Activated T-cell treated with anti-CD3 and anti-CD28 coated beads for 24 hours (primary cell): ENCODE measurements at regions not wholly inside any gene's neighbourhood (a gene's known extent, or its start where the extent isn't known, plus 50 kb on each side); places are given as distances from the start of the nearest gene placed in this dataset.

ENCODE experiments used
- DNase-seq: peaks from one replicate; pipeline ENCODE4 v3.0.0-alpha.2; 2020; ENCODE audit warnings: low read depth

- DNase-seq = no peak
Observed at GRCh38 chr3:181442066-181442465, 269.7 kb upstream of the SOX2 start.

DNA sequence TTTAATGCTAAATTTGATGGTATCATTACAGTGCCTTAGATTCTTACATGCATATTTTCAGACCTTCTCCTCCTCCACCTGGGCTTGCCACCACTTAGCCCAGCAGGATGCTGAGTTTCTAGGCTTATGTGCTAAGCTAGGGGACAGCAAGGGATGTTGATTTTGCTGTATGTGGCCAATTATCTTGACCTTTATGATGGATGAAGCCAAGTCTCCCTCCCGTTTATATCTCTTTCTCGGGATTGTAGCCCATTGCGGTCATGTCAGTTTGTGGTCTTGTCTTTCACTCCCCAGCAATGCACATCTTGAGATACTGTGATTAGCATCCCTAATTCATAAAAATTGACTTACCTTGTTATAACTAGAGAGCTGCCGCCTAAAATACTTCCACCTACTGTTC, 278.7 kb upstream of the SOX2 start:
- no peak for DNase-seq

GRCh38 chr3:181431748-181432147, 280.0 kb upstream of the SOX2 start:
- no peak for DNase-seq

DNA sequence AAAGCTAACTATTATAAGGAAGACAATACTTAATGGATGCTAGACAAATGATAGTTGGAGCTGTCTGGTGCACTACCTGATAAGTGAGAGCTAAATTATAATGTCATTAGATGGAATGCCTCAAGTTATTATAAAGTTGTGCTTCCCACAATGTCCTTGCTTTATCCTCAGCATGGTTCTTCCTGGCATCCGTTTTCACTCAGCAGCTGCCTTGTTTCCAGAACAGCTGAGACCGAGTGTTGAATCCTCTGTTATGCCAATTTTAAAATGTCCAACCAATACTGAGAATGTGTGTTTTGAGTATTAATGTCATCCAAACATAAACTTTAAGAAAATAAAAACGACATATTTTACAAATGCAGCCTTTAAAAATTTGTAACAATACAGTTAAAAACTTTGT, 286.7 kb upstream of the SOX2 start:
- no peak for DNase-seq

GRCh38 chr3:181418233-181418632, 293.5 kb upstream of the SOX2 start:
- no peak for DNase-seq

GRCh38 chr3:181417748-181418147, 294.0 kb upstream of the SOX2 start:
- no peak for DNase-seq

DNA sequence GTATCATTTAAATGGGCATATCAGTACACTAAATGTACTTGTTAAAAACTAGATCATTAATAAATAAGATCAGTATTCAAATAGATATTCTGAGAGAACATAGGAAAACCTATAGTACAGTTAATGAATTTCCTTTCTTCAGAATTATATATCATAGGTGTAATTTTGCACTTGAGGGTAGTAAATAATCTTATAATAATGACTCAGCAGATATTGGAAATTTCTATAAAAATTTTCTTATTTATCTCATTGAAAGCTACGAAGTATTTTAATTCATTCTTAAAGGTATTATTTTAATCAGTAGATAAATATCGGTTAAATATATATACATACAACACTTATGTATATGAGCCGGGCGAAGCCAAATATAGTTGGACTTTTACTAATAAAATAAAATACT, 300.9 kb upstream of the SOX2 start:
- no peak for DNase-seq

GRCh38 chr3:181403876-181404660, 307.7 kb upstream of the SOX2 start:
- DNase-seq = no peak

DNA sequence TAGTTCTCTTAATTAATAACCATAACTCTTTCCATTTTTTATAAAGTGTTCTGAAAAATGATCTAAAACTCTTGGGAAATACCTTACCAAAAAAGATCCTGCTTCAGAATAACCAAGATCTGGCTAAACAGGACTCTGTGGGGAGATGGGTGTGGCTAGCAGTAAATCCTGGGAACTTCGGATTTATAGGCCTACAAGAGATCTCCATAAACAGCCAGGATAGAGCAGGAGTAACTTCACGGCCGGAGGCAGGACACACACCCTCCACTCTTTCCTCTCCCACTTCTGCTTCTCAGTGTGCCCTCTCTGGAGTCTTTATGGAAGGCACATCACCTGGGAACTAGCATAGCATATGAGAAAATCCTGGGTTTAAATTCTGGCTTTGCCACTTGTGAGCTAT, 309.4 kb upstream of the SOX2 start:
- no peak for DNase-seq

DNA sequence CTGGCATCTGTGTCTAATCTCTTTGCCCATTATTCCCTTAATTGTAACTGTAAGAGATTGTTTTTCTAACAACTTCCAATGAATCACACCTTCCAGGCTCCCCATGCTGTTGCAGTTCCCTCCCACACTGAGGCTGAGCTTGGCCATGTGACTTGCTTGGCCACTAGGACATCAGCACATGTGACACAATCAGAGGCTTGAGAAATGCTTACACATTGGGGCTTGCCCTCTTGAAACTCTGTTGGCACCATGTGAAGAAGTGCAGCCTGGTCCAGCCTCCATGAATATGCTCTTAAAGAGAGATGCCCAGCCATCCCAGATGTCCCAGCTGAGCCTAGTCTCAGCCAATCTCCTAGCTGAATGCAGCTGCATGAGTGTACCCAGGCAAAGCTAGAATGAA, 326.8 kb upstream of the SOX2 start:
- DNase-seq = no peak

DNA sequence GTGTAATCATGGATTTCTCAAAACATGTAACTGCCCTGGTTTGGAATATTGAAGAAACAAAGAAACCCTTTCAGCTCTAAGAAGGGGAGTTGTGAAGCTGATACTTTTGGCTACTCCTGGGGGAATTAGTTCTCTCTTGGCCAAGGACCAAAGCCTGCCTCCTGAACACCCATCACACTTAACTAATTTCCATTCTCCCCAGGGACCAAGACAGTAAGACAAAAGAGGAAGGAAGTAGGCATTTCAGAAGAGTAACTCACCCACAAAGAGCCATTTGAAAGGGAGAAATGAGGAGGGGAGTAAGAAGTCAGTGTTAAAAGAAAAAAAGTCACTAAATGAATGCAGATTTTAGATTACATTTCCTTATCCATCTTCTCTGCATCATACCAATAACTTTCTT, 328.0 kb upstream of the SOX2 start:
- no peak for DNase-seq

DNA sequence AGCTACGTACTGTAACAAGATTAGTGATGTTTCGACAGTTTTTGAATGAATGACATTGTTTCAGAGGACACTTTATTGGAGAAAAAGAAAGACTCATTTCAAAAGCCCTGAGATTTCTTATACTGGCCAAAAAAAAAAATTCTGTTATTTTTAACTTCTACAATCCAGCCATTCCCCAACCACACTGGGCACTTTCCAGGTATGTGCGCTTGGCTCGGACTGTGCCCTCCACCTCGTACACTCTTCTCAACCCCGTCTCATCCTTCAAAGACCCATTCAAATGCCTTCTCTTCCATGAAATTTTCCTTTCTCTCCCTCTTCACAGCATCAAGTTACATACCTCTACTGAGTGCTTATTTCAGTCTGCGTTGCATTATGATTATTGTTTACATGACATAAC, 328.5 kb upstream of the SOX2 start:
- DNase-seq = no peak

GRCh38 chr3:181382656-181383055, 329.1 kb upstream of the SOX2 start:
- no peak for DNase-seq

DNA sequence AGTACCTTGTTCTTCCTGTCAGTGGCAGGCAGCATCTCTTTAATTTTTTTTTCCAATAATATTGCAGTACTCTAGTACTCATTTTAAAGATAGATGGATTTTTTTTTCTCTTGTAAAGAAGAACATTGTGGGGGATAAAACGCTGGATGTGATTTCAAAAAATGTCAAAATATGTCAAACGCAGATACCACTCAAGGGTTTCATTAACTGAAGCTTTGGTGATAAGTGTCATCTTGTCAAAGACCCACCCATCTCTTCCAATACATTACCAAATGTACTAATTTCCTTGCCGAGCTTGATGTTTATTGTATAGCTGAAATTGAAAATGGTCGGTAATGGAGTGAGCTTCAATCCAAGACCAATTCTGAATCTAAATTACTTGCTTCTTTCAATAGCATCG, 332.4 kb upstream of the SOX2 start:
- DNase-seq = no peak

DNA sequence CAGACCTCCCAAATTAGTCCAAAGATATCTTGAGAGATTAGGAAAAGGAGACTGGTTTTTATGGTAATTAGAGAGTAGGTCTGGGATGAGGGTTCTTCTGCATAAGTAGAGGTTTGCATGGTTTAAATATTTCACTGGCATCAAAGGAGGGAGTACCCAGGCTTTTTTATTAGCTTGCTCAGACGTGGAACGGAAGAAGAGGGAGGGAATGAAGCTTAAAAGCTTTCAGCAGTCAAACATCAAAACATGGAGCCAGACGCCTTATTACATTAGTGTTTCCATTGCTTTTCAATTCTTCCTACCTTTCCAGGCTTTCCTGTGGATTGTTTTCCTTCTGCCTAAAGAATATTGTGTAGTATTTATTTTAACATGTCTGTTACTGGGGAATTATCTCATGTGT, 342.1 kb upstream of the SOX2 start:
- no peak for DNase-seq

- DNase-seq = no peak
Observed at GRCh38 chr3:181363231-181363630, 348.5 kb upstream of the SOX2 start.

DNA sequence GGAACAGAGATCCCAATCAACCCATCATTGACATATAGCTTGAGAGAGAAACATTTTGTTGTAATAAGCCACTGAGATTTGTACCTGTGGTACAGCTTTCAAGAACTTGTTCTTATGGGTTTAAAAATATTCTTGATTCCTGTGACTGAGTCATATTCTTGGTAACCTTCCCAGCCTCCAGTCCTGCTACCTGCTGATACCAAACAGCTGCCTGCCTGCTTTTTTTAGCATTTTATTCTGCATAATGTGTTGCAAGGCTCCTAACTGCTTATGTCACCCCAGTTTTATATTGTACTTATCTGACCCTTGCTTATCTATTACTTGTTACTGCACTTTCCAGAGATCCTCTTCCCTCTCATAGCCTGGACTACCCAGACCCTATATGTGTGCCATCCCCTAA, 349.3 kb upstream of the SOX2 start:
- DNase-seq = no peak

DNA sequence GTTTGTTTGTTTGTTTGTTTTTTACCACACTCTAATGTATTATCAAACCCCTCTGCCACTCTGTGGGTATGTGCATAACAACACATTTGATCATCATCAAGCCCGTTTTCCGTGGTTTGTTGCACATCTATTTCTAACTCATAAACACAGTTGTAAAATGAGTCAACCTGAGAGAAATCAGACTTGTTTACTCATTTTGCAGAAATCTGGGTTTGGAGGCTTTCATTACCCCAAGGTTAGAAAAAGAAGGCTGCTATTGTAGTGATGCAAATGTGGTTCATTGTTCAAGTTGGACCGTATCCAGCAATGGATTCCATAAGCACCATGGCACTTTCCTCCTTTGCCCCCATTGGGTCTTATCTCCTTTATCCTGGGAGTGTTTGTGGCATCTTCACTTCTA, 353.2 kb upstream of the SOX2 start:
- no peak for DNase-seq

GRCh38 chr3:181358060-181358459, 353.7 kb upstream of the SOX2 start:
- no peak for DNase-seq

DNA sequence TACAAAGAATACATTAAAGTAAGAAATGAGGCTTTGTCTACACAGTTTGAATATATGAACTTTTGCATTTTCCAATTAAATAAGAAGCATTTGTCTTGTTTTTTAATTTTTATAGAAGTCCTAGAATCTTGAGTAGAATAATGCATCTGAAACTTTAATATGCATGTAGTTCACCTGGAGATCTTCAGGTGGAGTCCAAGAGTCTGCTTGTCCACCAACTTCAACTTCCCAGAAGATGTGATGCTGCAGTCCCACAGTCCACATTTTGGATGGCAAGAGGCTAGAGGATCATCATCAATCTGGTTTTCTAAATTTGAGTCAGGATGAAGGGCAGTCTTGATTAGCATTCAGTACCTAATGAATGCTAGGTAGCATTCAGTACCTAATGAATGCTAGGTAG, 357.6 kb upstream of the SOX2 start:
- DNase-seq = no peak

DNA sequence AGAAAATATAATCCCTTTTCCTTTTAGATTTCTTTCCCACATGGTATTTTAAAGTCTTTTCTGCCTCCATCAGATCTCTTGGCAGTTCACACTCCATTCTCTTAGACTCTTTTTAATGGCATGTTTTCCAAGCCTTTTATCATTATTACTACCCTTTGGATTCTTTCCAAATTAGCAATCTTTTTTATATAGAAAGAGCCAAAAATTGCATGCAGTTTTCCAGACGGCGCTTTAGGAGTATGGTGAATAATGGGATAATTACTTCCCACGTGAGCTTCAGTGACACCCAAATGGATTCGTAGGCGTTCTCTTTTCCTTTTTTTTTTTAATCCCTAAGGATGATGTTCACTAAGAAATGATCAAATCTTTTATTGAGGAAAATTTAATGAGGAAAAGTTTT, 354.8 kb upstream of the DNAJC19 start:
- no peak for DNase-seq

GRCh38 chr3:181336597-181336996, 347.1 kb upstream of the DNAJC19 start:
- DNase-seq = no peak

DNA sequence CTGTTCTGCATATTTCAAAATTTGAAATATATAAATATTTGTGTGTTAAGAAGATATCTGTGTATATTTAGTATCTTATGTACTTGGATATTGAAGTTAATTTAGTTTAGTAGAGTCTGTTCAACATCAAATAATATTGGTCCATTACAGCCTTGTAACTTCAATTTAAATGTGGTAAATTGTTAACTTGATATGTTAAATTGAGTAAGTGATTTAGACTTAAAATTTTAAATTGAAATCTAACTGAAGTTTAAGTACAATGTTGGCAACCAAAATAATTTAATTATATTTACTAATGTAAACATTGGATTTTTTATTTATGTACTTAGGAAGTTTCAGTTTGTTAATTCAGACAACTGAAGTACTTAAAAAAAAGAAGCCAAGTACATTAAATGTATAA, 343.9 kb upstream of the DNAJC19 start:
- no peak for DNase-seq

DNA sequence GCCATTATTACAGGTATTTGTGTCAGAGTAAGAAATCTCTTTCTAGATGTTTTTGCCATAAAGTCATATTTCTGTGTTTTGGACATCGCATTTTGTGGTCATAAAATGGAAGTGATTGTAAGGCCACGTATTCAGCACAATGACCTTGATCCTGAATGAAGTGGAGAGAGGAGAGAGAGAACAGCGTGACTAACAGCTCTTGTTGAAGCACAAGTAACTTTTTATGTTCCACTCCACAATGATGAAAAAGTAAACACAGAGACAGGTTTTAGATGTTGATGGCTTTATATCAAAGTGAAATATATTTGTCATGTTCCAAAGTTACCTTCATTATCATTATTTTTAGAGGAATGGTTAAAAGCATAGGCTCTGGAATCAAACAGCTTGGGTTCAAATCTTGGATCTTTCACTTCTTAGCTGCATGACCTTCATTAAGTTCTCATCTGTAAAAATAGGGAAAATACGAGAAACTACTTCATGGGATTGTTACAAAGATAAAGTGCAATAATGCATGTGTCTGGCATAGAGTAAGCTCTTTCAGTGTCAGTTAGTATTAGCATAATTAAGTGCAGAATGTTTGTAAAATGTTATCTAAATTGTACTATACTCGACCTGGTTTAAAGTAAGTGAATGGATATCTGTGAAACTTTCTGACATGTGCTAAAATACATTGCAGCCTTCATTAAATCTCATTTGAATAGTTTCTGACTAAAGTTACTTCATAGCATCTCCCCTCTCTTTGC, 341.5 kb upstream of the DNAJC19 start:
- no peak for DNase-seq
